ENCODE measurements at regions not wholly inside any gene's neighbourhood (a gene's known extent, or its start where the extent isn't known, plus 50 kb on each side); places are given as distances from the start of the nearest gene placed in this dataset.
"Not testable (repeated sequence)": the region's sequence is repeated elsewhere in the genome, so short reads cannot be mapped to it uniquely, and the experiment has no call there.

- DNase-seq, result no peak
These were observed 291.2 kb upstream of the LYPLAL1 start for GRCh38 chr1:218882454-218882853.

GRCh38 chr1:218886101-218886871 lies 287.4 kb upstream of the LYPLAL1 start:
- DNase-seq, result peak; percentile 3

GRCh38 chr1:218887141-218887925 lies 286.3 kb upstream of the LYPLAL1 start:
- DNase-seq, result no peak

- no peak for DNase-seq
These were observed 283.2 kb upstream of the LYPLAL1 start for GRCh38 chr1:218890451-218890850.

- no peak for DNase-seq
These were observed 282.1 kb upstream of the LYPLAL1 start for GRCh38 chr1:218891577-218891976.

GRCh38 chr1:218895064-218895587 lies 278.6 kb upstream of the LYPLAL1 start:
- DNase-seq, result no peak

GRCh38 chr1:218896202-218896601 lies 277.5 kb upstream of the LYPLAL1 start:
- DNase-seq, result no peak

- no peak for DNase-seq
These were observed 274.8 kb upstream of the LYPLAL1 start for GRCh38 chr1:218898921-218899320.

GRCh38 chr1:218900615-218901014 lies 273.1 kb upstream of the LYPLAL1 start:
- DNase-seq, result no peak

- DNase-seq, result no peak
These were observed 269.3 kb upstream of the LYPLAL1 start for GRCh38 chr1:218904416-218904815.

- no peak for DNase-seq
These were observed 257.0 kb upstream of the LYPLAL1 start for GRCh38 chr1:218916720-218917119.

- no peak for DNase-seq
These were observed 256.0 kb upstream of the LYPLAL1 start for GRCh38 chr1:218917656-218918055.

GRCh38 chr1:218925777-218926176 lies 247.9 kb upstream of the LYPLAL1 start:
- no peak for DNase-seq

- DNase-seq, result no peak
These were observed 247.0 kb upstream of the LYPLAL1 start for GRCh38 chr1:218926631-218927030.

GRCh38 chr1:218930000-218930399 lies 243.7 kb upstream of the LYPLAL1 start:
- DNase-seq, result no peak

- DNase-seq, result no peak
These were observed 243.0 kb upstream of the LYPLAL1 start for GRCh38 chr1:218930472-218931241.

GRCh38 chr1:218931324-218931723 lies 242.4 kb upstream of the LYPLAL1 start:
- no peak for DNase-seq

- no peak for DNase-seq
These were observed 240.2 kb upstream of the LYPLAL1 start for GRCh38 chr1:218933513-218933912.

GRCh38 chr1:218935408-218935807 lies 238.3 kb upstream of the LYPLAL1 start:
- not testable (repeated sequence) for DNase-seq

GRCh38 chr1:218938259-218938658 lies 235.4 kb upstream of the LYPLAL1 start:
- no peak for DNase-seq

- no peak for DNase-seq
These were observed 234.6 kb upstream of the LYPLAL1 start for GRCh38 chr1:218939095-218939494.

GRCh38 chr1:218942431-218942830 lies 231.2 kb upstream of the LYPLAL1 start:
- DNase-seq, result no peak

GRCh38 chr1:218943371-218943770 lies 230.3 kb upstream of the LYPLAL1 start:
- DNase-seq, result no peak

Measured in DMS 273 treated with DMSO at 0.1 percent for 48 hours (cell line).